PC-9 (cell line): ENCODE measurements at regions not wholly inside any gene's neighbourhood (a gene's known extent, or its start where the extent isn't known, plus 50 kb on each side); places are given as distances from the start of the nearest gene placed in this dataset.

Source experiments
- EZH2 ChIP-seq: fragments of 200-600 bp; sonication (generic); IDR thresholded peaks from 2 replicates; pipeline ENCODE4 v1.8.0; 2017; ENCODE audit warnings: antibody characterized with exemption, low read depth
- TF ChIP-seq, protein P1 (sequence below): fragments of 200-600 bp; sonication (generic); conservative IDR thresholded peaks from 2 replicates; pipeline ENCODE4 v1.6.1; 2017; ENCODE audit warnings: mixed run types, antibody characterized with exemption, mild to moderate bottlenecking, moderate library complexity

DNA sequence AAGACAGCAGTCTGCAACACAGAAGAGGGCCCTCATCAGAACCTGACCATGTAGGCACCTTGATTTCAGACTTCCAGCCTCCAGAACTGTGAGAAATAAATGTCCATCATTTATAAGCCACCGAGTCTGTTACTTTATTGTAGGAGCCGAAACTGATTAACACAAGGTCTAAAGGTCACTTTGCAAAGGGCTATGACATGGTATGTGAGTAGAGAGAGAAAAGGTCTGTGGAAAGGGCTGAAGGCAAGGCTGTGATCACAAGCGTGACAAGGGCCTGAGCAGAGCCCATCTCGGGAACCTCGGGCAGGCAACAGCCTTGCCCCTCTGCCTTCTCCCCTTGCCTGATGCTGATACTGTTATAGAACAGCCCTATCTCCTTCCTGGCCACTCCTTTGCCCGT lies 73.4 kb upstream of the TEAD1 start:
- TF ChIP-seq, protein P1, sequence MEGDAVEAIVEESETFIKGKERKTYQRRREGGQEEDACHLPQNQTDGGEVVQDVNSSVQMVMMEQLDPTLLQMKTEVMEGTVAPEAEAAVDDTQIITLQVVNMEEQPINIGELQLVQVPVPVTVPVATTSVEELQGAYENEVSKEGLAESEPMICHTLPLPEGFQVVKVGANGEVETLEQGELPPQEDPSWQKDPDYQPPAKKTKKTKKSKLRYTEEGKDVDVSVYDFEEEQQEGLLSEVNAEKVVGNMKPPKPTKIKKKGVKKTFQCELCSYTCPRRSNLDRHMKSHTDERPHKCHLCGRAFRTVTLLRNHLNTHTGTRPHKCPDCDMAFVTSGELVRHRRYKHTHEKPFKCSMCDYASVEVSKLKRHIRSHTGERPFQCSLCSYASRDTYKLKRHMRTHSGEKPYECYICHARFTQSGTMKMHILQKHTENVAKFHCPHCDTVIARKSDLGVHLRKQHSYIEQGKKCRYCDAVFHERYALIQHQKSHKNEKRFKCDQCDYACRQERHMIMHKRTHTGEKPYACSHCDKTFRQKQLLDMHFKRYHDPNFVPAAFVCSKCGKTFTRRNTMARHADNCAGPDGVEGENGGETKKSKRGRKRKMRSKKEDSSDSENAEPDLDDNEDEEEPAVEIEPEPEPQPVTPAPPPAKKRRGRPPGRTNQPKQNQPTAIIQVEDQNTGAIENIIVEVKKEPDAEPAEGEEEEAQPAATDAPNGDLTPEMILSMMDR: no peak
- TF ChIP-seq EZH2: no peak
